Lower leg skin (tissue), 3 donors: ENCODE measurements at regions not wholly inside any gene's neighbourhood (a gene's known extent, or its start where the extent isn't known, plus 50 kb on each side); places are given as distances from the start of the nearest gene placed in this dataset.

Experiments
- POLR2A ChIP-seq, 2 donors: fragments of 450-650 bp; IDR thresholded peaks; one replicate each; pipeline ENCODE4 v1.6.1; 2016 to 2017; ENCODE audit warnings: antibody characterized with exemption in 2 of 2, mild to moderate bottlenecking in 1 of 2, moderate library complexity in 1 of 2
- TF ChIP-seq, protein P1 (sequence below), 3 donors: fragments of 450-650 bp; IDR thresholded peaks; one replicate each; pipeline ENCODE4 v1.5.1; 2016; ENCODE audit warnings: antibody characterized with exemption in 3 of 3, mild to moderate bottlenecking in 3 of 3, moderate library complexity in 2 of 3

DNA sequence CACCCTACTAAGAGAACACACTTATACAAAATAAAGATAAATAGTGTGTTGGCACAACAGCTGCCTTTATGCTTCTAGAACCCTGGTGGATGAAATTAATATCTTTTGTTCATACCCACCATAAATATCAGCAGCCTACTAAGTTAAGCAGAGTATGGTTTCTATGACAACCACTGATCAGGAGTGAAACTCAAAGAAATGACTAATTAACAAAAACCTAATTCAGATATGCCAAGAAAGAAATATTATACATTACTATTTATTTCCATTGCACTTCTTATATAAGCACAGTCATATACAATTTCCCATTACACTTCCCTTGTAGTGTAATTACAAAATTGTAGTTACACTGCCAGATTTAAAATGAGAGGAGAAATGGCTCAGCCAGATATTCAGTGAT is 164.1 kb upstream of the CDKN3 start:
- TF ChIP-seq, protein P1, sequence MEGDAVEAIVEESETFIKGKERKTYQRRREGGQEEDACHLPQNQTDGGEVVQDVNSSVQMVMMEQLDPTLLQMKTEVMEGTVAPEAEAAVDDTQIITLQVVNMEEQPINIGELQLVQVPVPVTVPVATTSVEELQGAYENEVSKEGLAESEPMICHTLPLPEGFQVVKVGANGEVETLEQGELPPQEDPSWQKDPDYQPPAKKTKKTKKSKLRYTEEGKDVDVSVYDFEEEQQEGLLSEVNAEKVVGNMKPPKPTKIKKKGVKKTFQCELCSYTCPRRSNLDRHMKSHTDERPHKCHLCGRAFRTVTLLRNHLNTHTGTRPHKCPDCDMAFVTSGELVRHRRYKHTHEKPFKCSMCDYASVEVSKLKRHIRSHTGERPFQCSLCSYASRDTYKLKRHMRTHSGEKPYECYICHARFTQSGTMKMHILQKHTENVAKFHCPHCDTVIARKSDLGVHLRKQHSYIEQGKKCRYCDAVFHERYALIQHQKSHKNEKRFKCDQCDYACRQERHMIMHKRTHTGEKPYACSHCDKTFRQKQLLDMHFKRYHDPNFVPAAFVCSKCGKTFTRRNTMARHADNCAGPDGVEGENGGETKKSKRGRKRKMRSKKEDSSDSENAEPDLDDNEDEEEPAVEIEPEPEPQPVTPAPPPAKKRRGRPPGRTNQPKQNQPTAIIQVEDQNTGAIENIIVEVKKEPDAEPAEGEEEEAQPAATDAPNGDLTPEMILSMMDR (IDR thresholded peaks at IDR 0.05) = no peak
- no peak for TF ChIP-seq POLR2A (IDR thresholded peaks at IDR 0.05)
